Activated CD4-positive, alpha-beta T cell treated with anti-CD3 and anti-CD28 coated beads for 36 hours (primary cell): ENCODE measurements at regions not wholly inside any gene's neighbourhood (a gene's known extent, or its start where the extent isn't known, plus 50 kb on each side); places are given as distances from the start of the nearest gene placed in this dataset.
"Not testable (repeated sequence)": the region's sequence is repeated elsewhere in the genome, so short reads cannot be mapped to it uniquely, and the experiment has no call there.

Source experiments
- ATAC-seq: fragments of 200-7000 bp; cut with Tn5 transposase; one replicate; pipeline ENCODE4 v1.10.0; 2021; ENCODE audit warnings: mild to moderate bottlenecking, moderate library complexity
- CTCF ChIA-PET: fragments of 350-600 bp; sonication (Branson Sonifier 250); formaldehyde crosslinking; loops from one replicate; lab custom pipeline; 2021; ENCODE audit warnings: antibody characterized with exemption; lab: Charles Lee
- POLR2A ChIA-PET: fragments of 350-600 bp; sonication (Branson Sonifier 250); formaldehyde crosslinking; loops from one replicate; lab custom pipeline; 2021; ENCODE audit warnings: antibody characterized with exemption, inconsistent platforms; lab: Charles Lee
- DNase-seq: peaks from one replicate; pipeline ENCODE4 v3.0.0-alpha.2; 2020
- H3K27ac Mint-ChIP-seq: one replicate; pipeline ENCODE4 v1.8.0; 2021; ENCODE audit warnings: mixed read lengths
- H3K27me3 Mint-ChIP-seq: one replicate; pipeline ENCODE4 v1.8.0; 2021; ENCODE audit warnings: mixed read lengths
- H3K36me3 Mint-ChIP-seq: one replicate; pipeline ENCODE4 v1.8.0; 2021; ENCODE audit warnings: low read depth, mixed read lengths
- H3K4me1 Mint-ChIP-seq: one replicate; pipeline ENCODE4 v1.8.0; 2021; ENCODE audit warnings: mixed read lengths
- H3K4me3 Mint-ChIP-seq: one replicate; pipeline ENCODE4 v1.8.0; 2021; ENCODE audit warnings: mild to moderate bottlenecking, moderate library complexity, mixed read lengths
- H3K9me3 Mint-ChIP-seq: one replicate; pipeline ENCODE4 v1.8.0; 2021; ENCODE audit warnings: low read depth, mixed read lengths
- intact Hi-C, 2 experiments: fragments of 100-400 bp; cut with DNase I in 1 of 2; cut with micrococcal nuclease in 1 of 2; formaldehyde crosslinking; loops; one replicate each; pipeline versions ENCODE4 v1.14.2 to v1.15.1; 2022 to 2024; cut with DNase I, micrococcal nuclease

- no peak for ATAC-seq
- CTCF ChIA-PET: no interaction called here
Measured at GRCh38 chr10:4396401-4397283, 429.4 kb upstream of the AKR1E2 start.

DNA sequence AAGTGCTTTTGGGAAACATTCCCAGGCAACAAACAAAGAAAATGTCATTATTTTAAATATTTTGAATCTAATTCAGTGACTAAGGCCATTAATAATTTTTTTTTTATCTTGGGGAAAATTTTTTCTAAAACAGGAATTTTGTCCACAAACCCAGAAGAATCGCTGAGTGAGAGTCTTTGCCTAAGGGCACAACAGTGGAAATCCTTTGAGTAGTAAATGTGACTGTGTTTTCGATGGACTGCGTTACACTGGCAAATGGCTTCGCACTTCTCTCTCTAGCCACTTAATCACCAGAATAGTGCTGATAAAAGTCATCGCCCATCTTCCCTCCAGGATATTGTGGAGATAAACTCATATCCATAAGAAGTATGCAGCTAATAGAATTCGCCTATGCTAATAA is 430.3 kb upstream of the AKR1E2 start:
- ChIA-PET CTCF (no interaction called here), POLR2A (no interaction called here)
- Mint-ChIP-seq H3K27me3 (no peaks in the 10 kb centered on the region), H3K4me3 (no peak overlapping the region), H3K27ac (no peak overlapping the region), H3K36me3 (no peaks in the 10 kb centered on the region), H3K4me1 (no peaks in the 10 kb centered on the region), H3K9me3 (no peaks in the 10 kb centered on the region)
- DNase-seq: no peak
- intact Hi-C loops: no loop called here
- ATAC-seq: no peak

More at GRCh38 chr10:4396401-4397283, 429.4 kb upstream of the AKR1E2 start:
- H3K4me1 Mint-ChIP-seq: no peaks in the 10 kb centered on the region
- no peaks in the 10 kb centered on the region for H3K9me3 Mint-ChIP-seq
- no peak overlapping the region for H3K4me3 Mint-ChIP-seq
- no peaks in the 10 kb centered on the region for H3K27me3 Mint-ChIP-seq
- no peak for DNase-seq
- POLR2A ChIA-PET: no interaction called here
- H3K36me3 Mint-ChIP-seq: no peaks in the 10 kb centered on the region
- intact Hi-C loops: no loop called here
- H3K27ac Mint-ChIP-seq: no peak overlapping the region

- H3K27ac Mint-ChIP-seq, H3K4me1 Mint-ChIP-seq, ATAC-seq, H3K9me3 Mint-ChIP-seq, CTCF ChIA-PET, H3K36me3 Mint-ChIP-seq, intact Hi-C loops, H3K27me3 Mint-ChIP-seq, H3K4me3 Mint-ChIP-seq, DNase-seq: not testable (repeated sequence)
- POLR2A ChIA-PET: interaction anchor here (0.6 kb wide), 1 partner anchor 20 kb away, joined by 4 read pairs; no protein-coding TSS in a partner anchor
Measured at GRCh38 chr10:4394455-4394854, 431.6 kb upstream of the AKR1E2 start.

- DNase-seq (no peak), ATAC-seq (no peak)
- no peaks in the 10 kb centered on the region for H3K9me3 Mint-ChIP-seq
- no peaks in the 10 kb centered on the region for H3K36me3 Mint-ChIP-seq
- POLR2A ChIA-PET: interaction anchor here (0.6 kb wide), 1 partner anchor 40 kb away, joined by 5 read pairs; no protein-coding TSS in a partner anchor
- H3K27me3 Mint-ChIP-seq: no peaks in the 10 kb centered on the region
- H3K27ac Mint-ChIP-seq: no peak overlapping the region
- no peak overlapping the region for H3K4me3 Mint-ChIP-seq
- CTCF ChIA-PET: interaction anchor here (0.6 to 0.7 kb wide), 3 partner anchors 14 to 921 kb away, joined by 3 read pairs; no protein-coding TSS in a partner anchor
- no peaks in the 10 kb centered on the region for H3K4me1 Mint-ChIP-seq
- intact Hi-C loops: no loop called here
Measured at GRCh38 chr10:4391683-4392082, 434.3 kb upstream of the AKR1E2 start.

GRCh38 chr10:4390219-4390618 is 435.8 kb upstream of the AKR1E2 start:
- Mint-ChIP-seq H3K27me3 (peaks cover 2% of the 10 kb centered on the region), H3K9me3 (no peaks in the 10 kb centered on the region), H3K27ac (no peak overlapping the region), H3K36me3 (no peaks in the 10 kb centered on the region), H3K4me3 (no peak overlapping the region), H3K4me1 (no peaks in the 10 kb centered on the region)
- ChIA-PET POLR2A (no interaction called here), CTCF (no interaction called here)
- ATAC-seq (no peak), DNase-seq (no peak)
- intact Hi-C loops: no loop called here

GRCh38 chr10:4385231-4385870 is 440.7 kb upstream of the AKR1E2 start:
- no peak for ATAC-seq
- CTCF ChIA-PET: no interaction called here
- Mint-ChIP-seq H3K27me3 (peaks cover 3% of the 10 kb centered on the region), H3K9me3 (no peaks in the 10 kb centered on the region), H3K27ac (no peak overlapping the region), H3K4me1 (no peaks in the 10 kb centered on the region), H3K36me3 (no peaks in the 10 kb centered on the region), H3K4me3 (no peak overlapping the region)
- intact Hi-C loops: loop anchor here in 1 of 2 experiments (10.0 kb wide), 1 partner anchor 1031 kb away; no protein-coding TSS in a partner anchor
- DNase-seq: no peak
- POLR2A ChIA-PET: no interaction called here

GRCh38 chr10:4384245-4384644 is 441.8 kb upstream of the AKR1E2 start:
- Mint-ChIP-seq H3K4me1 (no peaks in the 10 kb centered on the region), H3K27me3 (peaks cover 3% of the 10 kb centered on the region), H3K9me3 (no peaks in the 10 kb centered on the region), H3K36me3 (no peaks in the 10 kb centered on the region), H3K4me3 (no peak overlapping the region), H3K27ac (no peak overlapping the region)
- ChIA-PET POLR2A (no interaction called here), CTCF (no interaction called here)
- ATAC-seq (no peak), DNase-seq (no peak)
- intact Hi-C loops: loop anchor here in 1 of 2 experiments (10.0 kb wide), 1 partner anchor 1029 kb away; no protein-coding TSS in a partner anchor

DNA sequence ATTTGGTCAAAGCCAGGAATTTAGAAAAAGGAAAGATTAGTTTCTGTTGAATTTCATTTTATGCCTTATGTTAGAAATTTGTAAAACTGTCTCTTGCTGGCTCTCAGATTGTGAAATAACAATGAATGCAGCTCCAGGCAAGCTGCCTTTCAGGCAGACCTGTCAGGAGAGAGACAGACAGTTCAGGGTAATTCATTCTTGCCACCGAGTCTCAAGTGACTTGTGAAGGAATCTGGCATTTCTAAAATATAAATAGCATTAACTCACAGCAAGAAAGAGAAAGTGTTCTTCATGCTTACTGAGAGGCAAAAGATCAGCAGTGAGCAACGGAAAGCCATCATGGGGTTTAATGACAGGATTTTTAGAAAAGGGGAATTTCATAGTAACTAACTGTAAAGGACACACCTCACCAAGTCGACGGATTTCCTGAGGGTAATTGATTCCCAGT is 442.3 kb upstream of the AKR1E2 start:
- no peaks in the 10 kb centered on the region for H3K9me3 Mint-ChIP-seq
- intact Hi-C loops: loop anchor here in 1 of 2 experiments (10.0 kb wide), 1 partner anchor 1029 kb away; no protein-coding TSS in a partner anchor
- no peak overlapping the region for H3K4me3 Mint-ChIP-seq
- ChIA-PET POLR2A (no interaction called here), CTCF (no interaction called here)
- H3K27me3 Mint-ChIP-seq: peaks cover 3% of the 10 kb centered on the region
- no peak overlapping the region for H3K27ac Mint-ChIP-seq
- ATAC-seq: no peak
- no peaks in the 10 kb centered on the region for H3K36me3 Mint-ChIP-seq
- H3K4me1 Mint-ChIP-seq: no peaks in the 10 kb centered on the region
- DNase-seq: no peak

GRCh38 chr10:4382811-4383210 is 443.2 kb upstream of the AKR1E2 start:
- H3K36me3 Mint-ChIP-seq: no peaks in the 10 kb centered on the region
- intact Hi-C loops: loop anchor here in 1 of 2 experiments (10.0 kb wide), 1 partner anchor 1028 kb away; no protein-coding TSS in a partner anchor
- peaks cover 3% of the 10 kb centered on the region for H3K27me3 Mint-ChIP-seq
- H3K27ac Mint-ChIP-seq: no peak overlapping the region
- DNase-seq: no peak
- H3K4me3 Mint-ChIP-seq: no peak overlapping the region
- ATAC-seq: no peak
- no peaks in the 10 kb centered on the region for H3K4me1 Mint-ChIP-seq
- ChIA-PET CTCF (no interaction called here), POLR2A (no interaction called here)
- no peaks in the 10 kb centered on the region for H3K9me3 Mint-ChIP-seq

DNA sequence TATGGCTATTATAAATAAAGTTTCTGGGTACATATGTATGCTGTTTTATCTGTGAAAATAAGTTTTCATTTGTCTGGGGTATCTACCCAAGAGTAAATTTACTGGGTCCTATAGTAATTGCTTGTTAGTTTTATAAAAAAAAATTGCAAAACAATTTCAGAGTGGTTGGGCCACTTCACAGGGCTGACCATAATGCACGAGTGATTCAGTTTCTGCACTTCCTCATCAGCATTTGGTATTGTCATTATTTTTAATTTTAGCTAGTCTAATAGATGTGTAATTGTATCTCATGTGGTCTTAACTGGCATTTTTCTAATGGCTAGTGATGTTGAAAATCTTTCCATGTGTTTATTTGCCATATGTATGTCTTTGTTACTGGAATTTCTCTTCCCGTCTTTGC is 452.4 kb upstream of the AKR1E2 start:
- ChIA-PET CTCF (no interaction called here), POLR2A (no interaction called here)
- H3K4me1 Mint-ChIP-seq: no peaks in the 10 kb centered on the region
- ATAC-seq (no peak), DNase-seq (no peak)
- H3K27me3 Mint-ChIP-seq: peaks cover 8% of the 10 kb centered on the region
- no peaks in the 10 kb centered on the region for H3K9me3 Mint-ChIP-seq
- H3K27ac Mint-ChIP-seq: no peak overlapping the region
- H3K36me3 Mint-ChIP-seq: no peaks in the 10 kb centered on the region
- intact Hi-C loops: no loop called here
- H3K4me3 Mint-ChIP-seq: no peak overlapping the region

DNA sequence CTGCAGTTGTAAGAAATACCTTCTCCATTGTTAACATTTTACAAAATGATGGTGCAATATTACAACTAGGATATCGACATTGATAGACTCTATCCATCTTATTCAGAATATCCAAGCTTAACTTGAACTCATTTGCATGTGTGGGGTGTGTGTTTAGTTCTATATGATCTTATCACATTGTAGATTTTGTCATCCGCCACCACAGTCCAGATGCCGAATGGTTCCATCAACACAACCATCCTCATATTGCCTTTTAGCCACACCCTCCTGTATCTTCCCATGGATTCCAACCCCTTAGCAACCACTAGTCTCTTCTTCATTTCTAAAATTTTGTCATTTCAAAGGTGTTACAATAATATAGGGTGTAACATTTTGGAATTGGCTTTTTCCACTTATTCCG is 452.9 kb upstream of the AKR1E2 start:
- ChIA-PET CTCF (no interaction called here), POLR2A (no interaction called here)
- no peaks in the 10 kb centered on the region for H3K36me3 Mint-ChIP-seq
- DNase-seq (no peak), ATAC-seq (no peak)
- intact Hi-C loops: no loop called here
- H3K4me3 Mint-ChIP-seq: no peak overlapping the region
- H3K27ac Mint-ChIP-seq: no peak overlapping the region
- H3K4me1 Mint-ChIP-seq: no peaks in the 10 kb centered on the region
- no peaks in the 10 kb centered on the region for H3K9me3 Mint-ChIP-seq
- peaks cover 8% of the 10 kb centered on the region for H3K27me3 Mint-ChIP-seq
